ENCODE measurements at regions not wholly inside any gene's neighbourhood (a gene's known extent, or its start where the extent isn't known, plus 50 kb on each side); places are given as distances from the start of the nearest gene placed in this dataset.
"Not testable (repeated sequence)": the region's sequence is repeated elsewhere in the genome, so short reads cannot be mapped to it uniquely, and the experiment has no call there.

- H3K27me3 Mint-ChIP-seq; H3K4me1 Mint-ChIP-seq; H3K4me3 Mint-ChIP-seq; H3K36me3 Mint-ChIP-seq (ENCODE audit: low read depth); DNase-seq; H3K27ac Mint-ChIP-seq; intact Hi-C loops (cut with micrococcal nuclease); H3K9me3 Mint-ChIP-seq: not testable (repeated sequence)
These were observed 592.8 kb downstream of the MATN1 start for GRCh38 chr1:30130566-30130965.

- Mint-ChIP-seq H3K27ac (no peak overlapping the region), H3K9me3 (no peaks in the 10 kb centered on the region), H3K27me3 (peaks cover 4% of the 10 kb centered on the region), H3K4me3 (no peak overlapping the region), H3K4me1 (no peaks in the 10 kb centered on the region), H3K36me3 (ENCODE audit: low read depth) (no peaks in the 10 kb centered on the region)
- intact Hi-C loops (cut with micrococcal nuclease) = no loop called here
- no peak for DNase-seq
These were observed 593.3 kb downstream of the MATN1 start for GRCh38 chr1:30130099-30130498.

- intact Hi-C loops (cut with micrococcal nuclease) = no loop called here
- Mint-ChIP-seq H3K27me3 (peaks cover 4% of the 10 kb centered on the region), H3K9me3 (no peaks in the 10 kb centered on the region), H3K27ac (no peak overlapping the region), H3K36me3 (ENCODE audit: low read depth) (no peaks in the 10 kb centered on the region), H3K4me1 (no peaks in the 10 kb centered on the region), H3K4me3 (no peak overlapping the region)
- DNase-seq = no peak
These were observed 593.8 kb downstream of the MATN1 start for GRCh38 chr1:30129421-30130055.

- no peak overlapping the region for H3K4me3 Mint-ChIP-seq
- no peaks in the 10 kb centered on the region for H3K9me3 Mint-ChIP-seq
- peaks cover 4% of the 10 kb centered on the region for H3K27me3 Mint-ChIP-seq
- no peaks in the 10 kb centered on the region for H3K4me1 Mint-ChIP-seq
- H3K36me3 Mint-ChIP-seq (ENCODE audit: low read depth) = no peaks in the 10 kb centered on the region
- no peak overlapping the region for H3K27ac Mint-ChIP-seq
- DNase-seq = no peak
- intact Hi-C loops (cut with micrococcal nuclease) = no loop called here
These were observed 594.4 kb downstream of the MATN1 start for GRCh38 chr1:30129001-30129408.

DNA sequence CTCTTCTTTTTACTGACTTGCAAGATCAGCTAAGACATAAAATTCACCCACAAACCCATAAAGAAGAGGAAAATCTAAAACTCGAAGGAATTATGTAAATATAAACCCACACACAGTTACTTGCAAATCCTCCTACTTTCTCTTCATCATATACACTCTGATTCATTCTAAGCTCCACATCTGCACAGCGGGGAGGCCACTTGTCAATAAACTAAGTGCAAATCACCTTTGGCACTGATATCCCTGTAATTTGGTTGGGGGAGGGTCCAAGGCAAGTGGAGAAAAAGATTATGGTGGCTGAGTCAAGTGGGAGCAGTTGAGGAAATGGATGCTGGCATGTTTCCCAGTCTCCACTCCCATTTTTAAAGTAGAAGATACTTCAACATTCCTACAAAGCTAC is 596.5 kb downstream of the MATN1 start:
- no peak for DNase-seq
- Mint-ChIP-seq H3K9me3 (no peaks in the 10 kb centered on the region), H3K4me3 (no peak overlapping the region), H3K36me3 (ENCODE audit: low read depth) (no peaks in the 10 kb centered on the region), H3K4me1 (no peaks in the 10 kb centered on the region), H3K27ac (no peak overlapping the region), H3K27me3 (peaks cover 4% of the 10 kb centered on the region)
- intact Hi-C loops (cut with micrococcal nuclease) = no loop called here

GRCh38 chr1:30125821-30126170 is 597.6 kb downstream of the MATN1 start:
- H3K36me3 Mint-ChIP-seq (ENCODE audit: low read depth) = no peaks in the 10 kb centered on the region
- peaks cover 4% of the 10 kb centered on the region for H3K27me3 Mint-ChIP-seq
- no peaks in the 10 kb centered on the region for H3K9me3 Mint-ChIP-seq
- no peak for DNase-seq
- intact Hi-C loops (cut with micrococcal nuclease) = no loop called here
- no peaks in the 10 kb centered on the region for H3K4me1 Mint-ChIP-seq
- H3K4me3 Mint-ChIP-seq = no peak overlapping the region
- no peak overlapping the region for H3K27ac Mint-ChIP-seq

DNA sequence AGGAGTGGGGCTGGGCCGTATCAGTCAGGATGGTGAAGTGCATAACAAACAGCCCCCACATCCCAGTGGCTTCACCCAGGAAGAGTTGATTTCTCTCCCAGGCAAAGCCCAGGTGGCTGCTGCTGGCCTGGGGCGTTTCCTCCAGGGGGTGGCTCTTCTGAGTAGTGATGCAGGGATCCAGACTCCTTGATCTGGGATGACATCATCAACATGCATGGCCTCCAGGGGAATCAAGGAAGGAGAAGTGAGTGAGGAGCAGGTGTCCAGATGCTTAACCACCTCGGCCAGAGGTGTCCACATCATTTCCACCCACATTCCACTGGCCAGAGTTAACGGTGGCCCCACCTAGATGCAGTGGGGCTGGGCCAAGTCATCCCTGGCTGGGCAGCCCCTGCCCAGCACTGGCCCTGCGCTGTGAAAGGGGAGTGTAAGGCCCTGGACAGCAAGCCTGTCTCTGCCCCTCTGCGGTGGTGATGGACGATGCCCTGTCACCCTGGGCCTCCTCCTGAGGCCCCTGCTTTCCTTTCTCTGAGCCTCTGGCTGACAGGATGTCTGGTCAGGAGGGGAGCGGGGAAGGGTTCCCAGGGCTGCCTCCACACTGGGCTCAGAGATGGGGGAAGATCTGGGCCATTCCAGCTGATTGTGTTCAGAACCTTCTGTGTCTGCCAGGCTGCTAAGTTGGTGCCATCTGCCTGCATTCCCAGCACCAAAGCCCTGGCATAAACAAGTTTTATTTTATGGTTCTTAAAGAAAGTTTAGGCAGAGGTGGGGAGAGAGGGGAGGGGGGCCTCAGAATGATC is 598.2 kb downstream of the MATN1 start:
- no peaks in the 10 kb centered on the region for H3K9me3 Mint-ChIP-seq
- H3K36me3 Mint-ChIP-seq (ENCODE audit: low read depth) = no peaks in the 10 kb centered on the region
- no peak overlapping the region for H3K4me3 Mint-ChIP-seq
- H3K27me3 Mint-ChIP-seq = peaks cover 4% of the 10 kb centered on the region
- no peak overlapping the region for H3K27ac Mint-ChIP-seq
- intact Hi-C loops (cut with micrococcal nuclease) = no loop called here
- no peaks in the 10 kb centered on the region for H3K4me1 Mint-ChIP-seq
- no peak for DNase-seq

GRCh38 chr1:30123896-30124295 is 599.5 kb downstream of the MATN1 start:
- Mint-ChIP-seq H3K9me3 (no peaks in the 10 kb centered on the region), H3K36me3 (ENCODE audit: low read depth) (no peaks in the 10 kb centered on the region), H3K4me3 (no peak overlapping the region), H3K4me1 (no peaks in the 10 kb centered on the region), H3K27ac (no peak overlapping the region), H3K27me3 (peaks cover 4% of the 10 kb centered on the region)
- intact Hi-C loops (cut with micrococcal nuclease) = no loop called here
- no peak for DNase-seq

GRCh38 chr1:30123036-30123435 is 600.3 kb downstream of the MATN1 start:
- no peak for DNase-seq
- H3K4me3 Mint-ChIP-seq = no peak overlapping the region
- no peaks in the 10 kb centered on the region for H3K4me1 Mint-ChIP-seq
- no peaks in the 10 kb centered on the region for H3K9me3 Mint-ChIP-seq
- H3K27me3 Mint-ChIP-seq = no peaks in the 10 kb centered on the region
- no peaks in the 10 kb centered on the region for H3K36me3 Mint-ChIP-seq (ENCODE audit: low read depth)
- intact Hi-C loops (cut with micrococcal nuclease) = no loop called here
- no peak overlapping the region for H3K27ac Mint-ChIP-seq

GRCh38 chr1:30120245-30121000 is 603.0 kb downstream of the MATN1 start:
- Mint-ChIP-seq H3K27ac (no peak overlapping the region), H3K36me3 (ENCODE audit: low read depth) (no peaks in the 10 kb centered on the region), H3K4me3 (no peak overlapping the region), H3K4me1 (no peaks in the 10 kb centered on the region), H3K9me3 (no peaks in the 10 kb centered on the region), H3K27me3 (no peaks in the 10 kb centered on the region)
- intact Hi-C loops (cut with micrococcal nuclease) = no loop called here
- DNase-seq = no peak

DNA sequence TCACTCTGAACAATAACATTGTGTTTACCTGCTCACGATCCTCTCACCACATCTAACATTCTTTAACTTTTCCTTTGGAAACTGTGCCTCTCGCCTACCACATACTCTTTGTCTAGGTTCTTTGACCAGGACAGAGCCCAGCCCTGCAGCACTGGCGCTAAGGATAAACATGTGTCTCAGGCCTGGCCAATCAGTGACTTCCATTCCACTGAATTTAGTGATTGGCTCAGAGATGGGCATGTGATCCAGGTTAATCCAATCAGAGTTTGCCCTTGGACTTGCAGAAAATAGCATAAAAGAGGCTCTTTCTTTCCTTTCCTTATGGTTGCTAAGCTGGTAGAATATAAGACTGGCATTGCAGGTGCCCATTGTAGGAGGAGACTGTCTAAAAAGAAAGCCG is 605.7 kb downstream of the MATN1 start:
- Mint-ChIP-seq H3K4me3 (no peak overlapping the region), H3K36me3 (ENCODE audit: low read depth) (no peaks in the 10 kb centered on the region), H3K27me3 (peaks cover 3% of the 10 kb centered on the region), H3K4me1 (no peaks in the 10 kb centered on the region), H3K27ac (no peak overlapping the region), H3K9me3 (no peaks in the 10 kb centered on the region)
- DNase-seq = no peak
- intact Hi-C loops (cut with micrococcal nuclease) = no loop called here

GRCh38 chr1:30111431-30111830 is 612.0 kb downstream of the MATN1 start:
- intact Hi-C loops (cut with micrococcal nuclease) = no loop called here
- Mint-ChIP-seq H3K4me1 (no peaks in the 10 kb centered on the region), H3K9me3 (no peaks in the 10 kb centered on the region), H3K36me3 (ENCODE audit: low read depth) (no peaks in the 10 kb centered on the region), H3K4me3 (no peak overlapping the region), H3K27ac (no peak overlapping the region), H3K27me3 (peaks cover 21% of the 10 kb centered on the region)
- peak; percentile 67 for DNase-seq

DNA sequence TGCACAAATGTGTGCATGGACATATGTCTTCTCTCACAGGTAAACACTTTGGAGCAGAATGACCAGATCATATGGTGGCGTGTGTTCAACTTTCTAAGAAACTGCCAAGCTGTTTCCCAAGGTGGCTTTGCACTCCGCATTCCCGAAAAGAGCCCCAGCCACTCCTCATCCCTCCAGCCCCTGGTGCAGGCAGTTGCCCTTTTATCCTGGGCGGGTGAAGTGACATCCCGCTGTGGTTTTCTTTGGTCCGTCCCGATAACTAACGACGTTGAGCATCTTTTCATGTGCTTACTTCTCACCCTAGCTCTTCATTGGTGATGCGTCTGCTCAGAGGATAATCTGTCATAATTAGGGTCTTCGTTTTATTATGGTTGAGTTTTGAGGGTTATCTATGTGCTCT is 612.5 kb downstream of the MATN1 start:
- intact Hi-C loops (cut with micrococcal nuclease) = no loop called here
- Mint-ChIP-seq H3K27ac (no peak overlapping the region), H3K4me1 (no peaks in the 10 kb centered on the region), H3K36me3 (ENCODE audit: low read depth) (no peaks in the 10 kb centered on the region), H3K9me3 (no peaks in the 10 kb centered on the region), H3K4me3 (no peak overlapping the region), H3K27me3 (peaks cover 21% of the 10 kb centered on the region)
- no peak for DNase-seq

DNA sequence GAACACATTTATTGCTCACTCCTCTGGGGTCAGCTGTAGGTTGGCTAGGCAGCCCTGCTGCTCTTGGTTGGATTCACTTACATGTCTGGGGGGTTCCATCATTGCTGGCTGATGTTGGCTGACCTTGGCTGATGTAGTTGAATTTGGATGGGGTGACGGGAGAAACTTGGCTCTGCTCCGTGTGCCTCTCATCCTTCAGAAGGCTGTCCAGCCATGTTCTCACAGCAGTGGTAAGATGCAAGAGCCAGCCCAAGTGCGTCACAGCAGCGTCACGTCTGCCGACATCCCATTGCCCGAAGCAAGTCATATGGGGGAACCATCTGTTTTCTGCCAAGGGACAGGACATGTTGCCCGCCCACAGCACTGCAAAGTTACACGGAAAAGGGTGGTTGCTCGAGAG is 613.5 kb downstream of the MATN1 start:
- intact Hi-C loops (cut with micrococcal nuclease) = no loop called here
- no peak overlapping the region for H3K27ac Mint-ChIP-seq
- no peak for DNase-seq
- H3K4me3 Mint-ChIP-seq = no peak overlapping the region
- peaks cover 21% of the 10 kb centered on the region for H3K27me3 Mint-ChIP-seq
- H3K4me1 Mint-ChIP-seq = no peaks in the 10 kb centered on the region
- no peaks in the 10 kb centered on the region for H3K36me3 Mint-ChIP-seq (ENCODE audit: low read depth)
- no peaks in the 10 kb centered on the region for H3K9me3 Mint-ChIP-seq

Data from activated CD4-positive, alpha-beta T cell treated with anti-CD3 and anti-CD28 coated beads, Interleukin-2, amount 10 ng/mL, durations not matched to agents 24 days and 14 days (primary cell).